Motor neuron (in vitro differentiated cells): ENCODE measurements at regions not wholly inside any gene's neighbourhood (a gene's known extent, or its start where the extent isn't known, plus 50 kb on each side); places are given as distances from the start of the nearest gene placed in this dataset.

Experiments used
- ATAC-seq, 8 experiments: fragments of 200-7000 bp; cut with Tn5 transposase; replicated peaks in 6 of 8; 2 replicates each; pipeline ENCODE4 v1.8.0; 2021; ENCODE audit warnings: mild to moderate bottlenecking in 8 of 8, moderate library complexity in 8 of 8
- H3K27ac ChIP-seq, 2 donors: fragments of 250-450 bp; sonication (Bioruptor Pico); 2 replicates each; pipeline ENCODE4 v1.9.0; 2021; ENCODE audit warnings: antibody characterized with exemption in 2 of 2, mild to moderate bottlenecking in 2 of 2, moderate library complexity in 1 of 2
- H3K4me1 ChIP-seq, 2 donors: fragments of 250-450 bp; sonication (Bioruptor Pico); replicated peaks in 1 of 2; 2 replicates each; pipeline ENCODE4 v1.6.1; 2021; ENCODE audit warnings: antibody characterized with exemption in 2 of 2, mild to moderate bottlenecking in 2 of 2, moderate library complexity in 1 of 2
- H3K4me3 ChIP-seq, 5 donors: fragments of 250-450 bp; sonication (Bioruptor Pico); 2 replicates each; pipeline ENCODE4 v1.9.0; 2021; ENCODE audit warnings: antibody characterized with exemption in 5 of 5, mild to moderate bottlenecking in 5 of 5, moderate library complexity in 4 of 5
- WGBS, 10 experiments: fragments of 450-650 bp; shearing (Covaris generic); methylation state at CpG; one replicate each; pipeline ENCODE4 v1.0.0; 2022; 5-methylcytosine and 5-hydroxymethylcytosine counted together
- in situ Hi-C, 9 experiments: fragments of 400-800 bp; cut with MboI; loops; one replicate each; pipeline ENCODE4 v1.15.0; 2021; ENCODE audit warnings: low sequenced_read_pairs in 9 of 9, low pct_unique_long_range_greater_than_20kb in 2 of 9; ENCODE audit not compliant: unreplicated experiment in 9 of 9

DNA sequence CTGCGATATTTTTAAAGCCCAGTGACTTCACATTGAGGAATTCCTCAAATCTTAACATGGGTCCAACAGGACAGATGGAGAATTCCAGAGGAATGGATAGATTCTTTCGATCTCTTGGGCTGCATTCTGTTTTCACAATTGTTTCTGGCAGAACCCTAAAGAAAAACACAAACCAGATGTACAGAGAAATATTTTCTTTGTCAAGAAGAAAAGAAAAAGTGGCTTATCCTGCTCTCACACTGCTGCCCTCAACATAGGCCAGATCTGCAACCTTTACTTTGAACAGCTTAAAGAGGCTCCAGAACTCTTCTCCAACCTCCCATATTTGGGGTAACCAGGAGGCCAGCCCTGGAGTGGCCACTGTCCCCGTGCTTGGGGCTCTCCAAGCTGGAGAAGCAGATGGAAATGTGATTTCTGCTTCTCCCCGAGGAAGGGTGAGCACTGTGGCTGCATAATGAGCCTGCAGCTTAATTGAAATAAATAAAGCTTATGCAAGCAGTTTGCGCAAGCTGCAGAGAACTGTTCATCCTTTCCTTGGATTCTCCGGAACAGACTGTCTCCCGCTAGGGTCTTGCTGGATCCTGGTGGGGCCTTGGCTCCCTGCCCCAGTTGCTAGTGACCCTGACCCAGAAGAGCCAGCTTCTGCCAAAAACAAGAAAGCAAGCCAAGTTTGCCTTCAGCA lies 453.2 kb upstream of the PROK2 start:
- Histone ChIP-seq H3K27ac (no peak overlapping the region), H3K4me3 (no peak overlapping the region), H3K4me1 (peaks cover 3 to 17% of the 10 kb centered on the region in 2 donors)
- in situ Hi-C loops, result no loop called here
- peak in 5 of 8 experiments; percentile 4 to 89 (median 79) for ATAC-seq
- WGBS, 10 experiments, result 0 to 100% (median 74%) methylated on average over 2 to 5 of the region's 7 CpGs; no CpG with 5 or more reads in 5 of the 10 experiments

GRCh38 chr3:72237679-72238009 lies 452.7 kb upstream of the PROK2 start:
- no peak overlapping the region for H3K4me3 ChIP-seq
- peak in 1 of 8 experiments; percentile 45 for ATAC-seq
- no peak overlapping the region for H3K27ac ChIP-seq
- in situ Hi-C loops, result no loop called here
- peaks cover 3 to 12% of the 10 kb centered on the region in 2 donors for H3K4me1 ChIP-seq
- 17 to 100% (median 81%) methylated on average over 1 to 2 of the region's 2 CpGs; no CpG with 5 or more reads in 4 of the 10 experiments for WGBS, 10 experiments

DNA sequence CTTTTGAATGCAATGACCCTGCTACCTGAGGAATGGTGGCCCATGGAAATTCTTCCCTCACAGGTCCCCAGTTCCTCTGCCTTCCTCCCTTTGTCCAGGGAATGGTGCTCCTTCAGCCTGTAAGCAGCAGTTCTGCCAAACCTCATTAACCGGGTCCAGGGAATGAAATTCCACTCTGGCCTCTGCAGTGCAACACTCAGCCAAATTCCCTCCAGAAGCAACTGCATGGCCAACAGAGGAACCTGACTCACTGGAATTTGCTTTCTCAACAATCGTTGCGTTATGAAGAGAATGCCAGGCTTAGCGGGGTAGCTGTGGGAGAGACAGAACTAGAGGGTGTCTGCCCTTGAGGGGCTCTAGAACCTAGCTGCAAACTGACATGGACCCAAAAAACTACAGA lies 449.4 kb upstream of the PROK2 start:
- in situ Hi-C loops, result no loop called here
- H3K4me1 ChIP-seq, result peaks cover 0 to 4% of the 10 kb centered on the region in 2 donors
- H3K4me3 ChIP-seq, result no peak overlapping the region
- no peak overlapping the region for H3K27ac ChIP-seq
- no peak for ATAC-seq
- 0 to 96% (median 61%) methylated on average over 1 to 4 of the region's 4 CpGs; no CpG with 5 or more reads in 3 of the 10 experiments for WGBS, 10 experiments

DNA sequence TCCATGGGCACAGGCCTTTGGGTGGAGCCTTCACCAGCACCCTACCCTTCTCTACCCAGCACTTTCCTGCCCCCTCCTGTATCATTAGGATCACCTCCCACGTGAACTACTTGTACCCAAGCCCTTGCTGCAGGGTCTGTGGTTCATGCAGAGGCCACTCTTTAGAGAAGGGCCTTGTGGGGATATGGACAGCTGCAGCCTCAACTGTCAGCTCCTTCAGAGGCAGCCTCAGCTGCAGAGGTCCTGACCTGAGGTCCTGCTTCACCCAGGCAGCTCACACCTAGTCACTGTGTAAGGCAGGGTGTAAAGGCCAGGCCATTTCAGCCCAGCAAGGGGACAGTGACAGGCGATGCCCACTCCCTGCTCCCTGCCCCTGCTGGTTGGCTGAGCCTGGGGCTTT lies 448.6 kb upstream of the PROK2 start:
- H3K4me3 ChIP-seq, result no peak overlapping the region
- 0 to 83% (median 73%) methylated on average over 1 to 2 of the region's 2 CpGs; no CpG with 5 or more reads in 6 of the 10 experiments for WGBS, 10 experiments
- in situ Hi-C loops, result no loop called here
- peaks cover 0 to 4% of the 10 kb centered on the region in 2 donors for H3K4me1 ChIP-seq
- ATAC-seq, result no peak
- H3K27ac ChIP-seq, result no peak overlapping the region

DNA sequence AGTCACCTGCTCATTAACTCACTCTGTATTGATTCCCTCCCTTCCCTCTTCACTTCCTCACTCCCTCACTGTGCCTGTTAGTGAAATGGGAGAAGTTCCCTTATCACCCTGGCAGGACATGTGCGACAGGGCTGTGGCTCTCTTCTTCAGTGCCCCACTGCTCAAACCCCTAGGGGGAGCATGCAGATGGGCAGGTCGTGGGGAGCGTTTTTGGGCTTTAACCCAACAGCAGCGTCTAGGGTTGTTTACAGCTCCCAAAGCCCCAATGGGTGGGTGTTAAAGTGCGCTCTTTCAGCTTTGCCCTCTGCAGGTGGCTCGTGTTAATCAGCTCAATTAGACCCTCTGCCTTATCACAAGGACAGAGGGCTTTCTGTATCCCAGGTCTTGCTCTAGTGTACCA lies 447.8 kb upstream of the PROK2 start:
- ATAC-seq, result no peak
- in situ Hi-C loops, result no loop called here
- Histone ChIP-seq H3K4me3 (no peak overlapping the region), H3K4me1 (no peaks in the 10 kb centered on the region), H3K27ac (no peak overlapping the region)
- 54 to 80% (median 64%) methylated on average over 1 to 4 of the region's 6 CpGs; no CpG with 5 or more reads in 6 of the 10 experiments for WGBS, 10 experiments

DNA sequence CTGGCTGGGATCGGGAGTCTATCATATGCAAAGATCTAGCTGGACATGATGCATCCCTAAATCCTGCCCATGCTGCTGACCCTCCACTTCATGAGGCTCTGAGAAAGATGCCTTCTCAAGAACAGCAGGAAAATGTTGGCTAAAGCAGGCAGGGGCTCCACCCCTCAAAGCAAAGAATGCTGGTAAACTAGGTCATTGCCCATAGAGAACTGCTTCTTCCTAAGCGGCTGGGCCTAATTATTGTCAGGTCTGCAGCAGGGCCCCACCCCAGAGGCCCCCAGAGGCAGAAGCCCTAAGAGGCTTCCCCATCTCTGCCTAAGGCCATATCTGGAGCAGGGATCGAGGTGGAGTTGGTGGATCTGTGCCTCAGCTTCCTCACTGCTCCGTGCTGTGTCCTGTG lies 447.4 kb upstream of the PROK2 start:
- Histone ChIP-seq H3K4me3 (no peak overlapping the region), H3K4me1 (no peaks in the 10 kb centered on the region), H3K27ac (no peak overlapping the region)
- peak in 1 of 8 experiments; percentile 57 for ATAC-seq
- 18 to 100% (median 74%) methylated on average over 1 to 2 of the region's 4 CpGs; no CpG with 5 or more reads in 6 of the 10 experiments for WGBS, 10 experiments
- in situ Hi-C loops, result no loop called here

- Histone ChIP-seq H3K4me3 (no peak overlapping the region), H3K4me1 (no peaks in the 10 kb centered on the region), H3K27ac (no peak overlapping the region)
- 43 to 100% (median 80%) methylated on average over 1 to 7 of the region's 10 CpGs; no CpG with 5 or more reads in 1 of the 10 experiments for WGBS, 10 experiments
- ATAC-seq, result no peak
- in situ Hi-C loops, result no loop called here
Measured at GRCh38 chr3:72231439-72232196, 446.7 kb upstream of the PROK2 start.

DNA sequence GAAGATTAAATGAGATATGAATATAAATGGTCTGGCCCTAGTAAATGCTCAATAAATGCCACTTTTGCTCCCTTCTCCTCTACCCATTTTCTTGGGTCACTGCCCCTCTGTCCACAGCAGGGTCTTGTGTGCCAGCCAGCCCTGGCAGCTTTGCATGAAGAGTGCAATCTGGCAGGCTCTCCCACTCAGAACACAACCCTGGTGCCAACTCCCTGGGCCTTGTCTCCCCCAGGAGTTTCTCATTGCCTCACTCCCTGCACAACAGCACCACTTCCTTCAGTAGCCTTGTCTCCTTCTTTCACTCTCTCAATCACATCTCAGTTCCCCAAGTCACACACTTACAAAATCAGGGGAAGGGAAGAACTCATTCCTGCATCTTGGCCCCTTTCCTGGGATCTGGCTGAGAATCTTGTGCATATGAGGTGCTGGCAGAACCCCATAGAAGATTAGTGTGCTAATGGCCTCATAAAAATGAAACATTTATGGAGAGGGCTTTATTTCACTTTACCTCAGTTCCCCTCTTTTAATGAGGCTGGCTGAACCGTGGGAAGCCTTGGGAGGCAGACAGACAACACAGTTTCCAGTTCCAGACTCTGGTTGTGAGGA lies 445.9 kb upstream of the PROK2 start:
- no peak overlapping the region for H3K27ac ChIP-seq
- no peak overlapping the region for H3K4me3 ChIP-seq
- 0 to 63% (median 31%) methylated on average over 1 of the region's 1 CpG; no CpG with 5 or more reads in 6 of the 10 experiments for WGBS, 10 experiments
- H3K4me1 ChIP-seq, result no peaks in the 10 kb centered on the region
- ATAC-seq, result no peak
- in situ Hi-C loops, result no loop called here

- Histone ChIP-seq H3K27ac (no peak overlapping the region), H3K4me3 (no peak overlapping the region), H3K4me1 (no peaks in the 10 kb centered on the region)
- 68 to 100% (median 93%) methylated on average over 1 to 4 of the region's 4 CpGs; no CpG with 5 or more reads in 3 of the 10 experiments for WGBS, 10 experiments
- ATAC-seq, result no peak
- in situ Hi-C loops, result no loop called here
Measured at GRCh38 chr3:72229952-72230351, 445.0 kb upstream of the PROK2 start.

- 0 to 90% (median 66%) methylated on average over 1 to 5 of the region's 5 CpGs for WGBS, 10 experiments
- Histone ChIP-seq H3K4me1 (no peaks in the 10 kb centered on the region), H3K27ac (no peak overlapping the region), H3K4me3 (no peak overlapping the region)
- in situ Hi-C loops, result no loop called here
- ATAC-seq, result no peak
Measured at GRCh38 chr3:72227486-72228070, 442.6 kb upstream of the PROK2 start.

DNA sequence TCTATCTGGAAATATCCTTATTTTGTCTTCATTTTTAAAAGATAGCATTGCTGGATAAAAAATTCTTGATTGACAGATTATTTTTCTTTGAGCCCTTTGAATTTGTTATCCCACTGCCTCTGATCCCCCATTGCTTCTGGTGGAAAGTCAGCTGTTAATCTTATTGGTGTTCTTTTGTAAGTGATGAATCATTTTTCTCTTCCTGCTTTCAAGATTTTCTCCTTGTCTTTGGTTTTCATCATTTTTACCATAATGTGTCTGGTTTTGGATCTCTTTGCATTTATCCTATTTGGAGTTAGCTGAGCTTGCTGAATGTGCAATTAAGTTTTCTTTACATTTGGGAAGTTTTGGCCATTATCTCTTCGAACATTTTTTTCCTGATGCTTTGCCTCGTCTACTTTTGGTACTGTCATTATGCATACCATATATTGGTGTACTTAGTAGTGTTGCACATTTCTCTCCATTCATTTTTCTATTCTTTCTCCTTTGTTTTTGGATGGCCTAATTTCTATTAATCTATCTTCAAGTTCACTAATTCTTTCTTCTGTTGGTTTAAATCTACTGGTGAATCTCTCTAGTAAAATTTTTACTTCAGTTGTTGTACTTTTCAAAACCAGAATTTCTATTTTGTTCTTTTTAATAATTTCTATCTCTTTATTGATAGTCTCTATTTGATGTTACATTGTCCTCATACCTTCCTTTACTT lies 440.0 kb upstream of the PROK2 start:
- in situ Hi-C loops, result no loop called here
- ATAC-seq, result no peak
- Histone ChIP-seq H3K4me1 (no peaks in the 10 kb centered on the region), H3K4me3 (no peak overlapping the region), H3K27ac (no peak overlapping the region)
- 61 to 100% (median 83%) methylated on average over 1 to 2 of the region's 2 CpGs for WGBS, 10 experiments

GRCh38 chr3:72223628-72224027 lies 438.7 kb upstream of the PROK2 start:
- WGBS, 10 experiments, result 31 to 100% (median 83%) methylated on average over 1 to 2 of the region's 2 CpGs; no CpG with 5 or more reads in 1 of the 10 experiments
- in situ Hi-C loops, result no loop called here
- Histone ChIP-seq H3K4me3 (no peak overlapping the region), H3K4me1 (no peaks in the 10 kb centered on the region), H3K27ac (no peak overlapping the region)
- ATAC-seq, result no peak
